ENCODE measurements at regions not wholly inside any gene's neighbourhood (a gene's known extent, or its start where the extent isn't known, plus 50 kb on each side); places are given as distances from the start of the nearest gene placed in this dataset.

DNA sequence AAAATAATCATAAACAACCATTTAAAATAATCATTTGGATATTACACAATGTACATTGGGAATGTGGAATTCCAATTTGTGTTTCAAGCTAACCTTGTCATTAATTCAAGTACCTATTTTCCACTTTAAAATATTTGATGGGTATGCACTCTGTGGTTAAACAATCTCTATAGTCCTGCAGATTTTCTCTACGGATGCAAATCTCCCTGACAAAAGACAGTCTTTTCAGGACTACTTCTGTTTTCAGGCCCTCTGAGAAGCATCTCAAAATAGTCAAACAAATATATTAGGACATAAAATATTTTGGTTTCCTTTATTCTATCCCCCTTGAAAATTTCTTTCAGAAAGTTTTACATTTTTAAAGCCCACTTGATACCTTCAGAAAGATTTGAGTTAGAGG is 735.6 kb upstream of the MBL2 start:
- TF ChIP-seq, protein P1, sequence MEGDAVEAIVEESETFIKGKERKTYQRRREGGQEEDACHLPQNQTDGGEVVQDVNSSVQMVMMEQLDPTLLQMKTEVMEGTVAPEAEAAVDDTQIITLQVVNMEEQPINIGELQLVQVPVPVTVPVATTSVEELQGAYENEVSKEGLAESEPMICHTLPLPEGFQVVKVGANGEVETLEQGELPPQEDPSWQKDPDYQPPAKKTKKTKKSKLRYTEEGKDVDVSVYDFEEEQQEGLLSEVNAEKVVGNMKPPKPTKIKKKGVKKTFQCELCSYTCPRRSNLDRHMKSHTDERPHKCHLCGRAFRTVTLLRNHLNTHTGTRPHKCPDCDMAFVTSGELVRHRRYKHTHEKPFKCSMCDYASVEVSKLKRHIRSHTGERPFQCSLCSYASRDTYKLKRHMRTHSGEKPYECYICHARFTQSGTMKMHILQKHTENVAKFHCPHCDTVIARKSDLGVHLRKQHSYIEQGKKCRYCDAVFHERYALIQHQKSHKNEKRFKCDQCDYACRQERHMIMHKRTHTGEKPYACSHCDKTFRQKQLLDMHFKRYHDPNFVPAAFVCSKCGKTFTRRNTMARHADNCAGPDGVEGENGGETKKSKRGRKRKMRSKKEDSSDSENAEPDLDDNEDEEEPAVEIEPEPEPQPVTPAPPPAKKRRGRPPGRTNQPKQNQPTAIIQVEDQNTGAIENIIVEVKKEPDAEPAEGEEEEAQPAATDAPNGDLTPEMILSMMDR (IDR thresholded peaks at IDR 0.05): no peak
- no peak for TF ChIP-seq ZFX (IDR thresholded peaks at IDR 0.05; ENCODE audit: borderline replicate concordance)

Data from 22Rv1 (cell line).